ENCODE measurements at regions not wholly inside any gene's neighbourhood (a gene's known extent, or its start where the extent isn't known, plus 50 kb on each side); places are given as distances from the start of the nearest gene placed in this dataset.

DNA sequence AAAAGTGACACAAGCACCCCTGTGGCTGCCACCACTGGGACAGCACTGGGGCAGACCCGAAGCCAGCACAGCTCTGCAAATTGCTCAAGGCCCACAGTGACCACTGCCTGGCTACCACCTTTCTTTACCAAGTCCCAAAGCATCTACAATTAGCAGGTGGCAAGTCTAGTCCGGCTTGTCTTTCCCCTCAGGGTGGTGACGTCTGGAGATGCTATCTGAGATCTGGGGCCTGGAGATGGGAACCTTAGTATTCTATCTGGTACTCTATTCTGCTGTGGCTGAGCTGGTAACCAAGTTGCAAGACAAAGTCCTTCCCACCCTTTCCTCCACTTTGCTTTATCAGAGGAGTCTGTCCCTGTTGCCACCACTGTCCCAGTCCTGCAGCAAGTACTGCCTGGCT, 1010.1 kb upstream of the FLRT2 start:
- Histone ChIP-seq H3K36me3 (no peaks in the 10 kb centered on the region), H3K4me1 (no peaks in the 10 kb centered on the region), H3K27me3 (no peaks in the 10 kb centered on the region), H3K4me3 (no peak overlapping the region), H3K27ac (no peak overlapping the region), H3K9me3 (no peaks in the 10 kb centered on the region)
- 75 to 81% methylated on average over 3 of the region's 3 CpGs for WGBS, 2 donors
- intact Hi-C loops (cut with DNase I) = no loop called here
- no peak for TF ChIP-seq EP300 (IDR thresholded peaks at IDR 0.05)
- TF ChIP-seq, protein P1, sequence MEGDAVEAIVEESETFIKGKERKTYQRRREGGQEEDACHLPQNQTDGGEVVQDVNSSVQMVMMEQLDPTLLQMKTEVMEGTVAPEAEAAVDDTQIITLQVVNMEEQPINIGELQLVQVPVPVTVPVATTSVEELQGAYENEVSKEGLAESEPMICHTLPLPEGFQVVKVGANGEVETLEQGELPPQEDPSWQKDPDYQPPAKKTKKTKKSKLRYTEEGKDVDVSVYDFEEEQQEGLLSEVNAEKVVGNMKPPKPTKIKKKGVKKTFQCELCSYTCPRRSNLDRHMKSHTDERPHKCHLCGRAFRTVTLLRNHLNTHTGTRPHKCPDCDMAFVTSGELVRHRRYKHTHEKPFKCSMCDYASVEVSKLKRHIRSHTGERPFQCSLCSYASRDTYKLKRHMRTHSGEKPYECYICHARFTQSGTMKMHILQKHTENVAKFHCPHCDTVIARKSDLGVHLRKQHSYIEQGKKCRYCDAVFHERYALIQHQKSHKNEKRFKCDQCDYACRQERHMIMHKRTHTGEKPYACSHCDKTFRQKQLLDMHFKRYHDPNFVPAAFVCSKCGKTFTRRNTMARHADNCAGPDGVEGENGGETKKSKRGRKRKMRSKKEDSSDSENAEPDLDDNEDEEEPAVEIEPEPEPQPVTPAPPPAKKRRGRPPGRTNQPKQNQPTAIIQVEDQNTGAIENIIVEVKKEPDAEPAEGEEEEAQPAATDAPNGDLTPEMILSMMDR (IDR thresholded peaks at IDR 0.05) = no peak
- TF ChIP-seq POLR2A (IDR thresholded peaks at IDR 0.05) = no peak
- no peak for TF ChIP-seq POLR2AphosphoS5 (IDR thresholded peaks at IDR 0.05)
- DNase-seq = no peak

DNA sequence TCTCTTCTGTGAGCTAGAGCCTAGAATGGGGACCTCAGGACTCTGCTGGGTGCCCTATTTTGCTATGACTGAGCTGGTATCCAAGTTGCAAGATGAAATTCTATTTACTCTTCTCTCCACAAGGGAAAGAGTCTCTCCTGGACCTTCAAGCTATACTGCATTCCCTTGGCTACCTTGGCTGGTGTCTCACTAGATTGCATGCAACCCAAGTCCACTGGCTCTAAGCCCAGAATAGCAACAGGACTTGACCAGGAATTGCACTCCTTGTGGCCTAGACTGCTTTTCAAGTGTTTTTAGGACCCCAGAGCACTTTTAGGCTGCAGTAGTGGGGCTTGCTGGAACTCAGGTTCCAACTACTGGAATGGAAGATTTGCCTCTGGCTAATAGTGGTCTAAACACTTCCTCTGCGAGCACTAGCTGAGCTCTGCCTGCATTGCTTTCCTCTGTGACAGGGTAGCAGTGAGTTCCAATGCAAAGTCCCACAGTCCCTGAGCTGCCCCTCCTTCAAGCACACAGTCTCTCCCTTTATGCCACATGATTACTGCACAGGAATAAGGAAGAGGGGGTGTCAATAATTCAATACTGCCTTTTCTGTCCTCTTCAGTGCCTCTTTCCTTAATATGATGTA, 1009.1 kb upstream of the FLRT2 start:
- Histone ChIP-seq H3K27ac (no peak overlapping the region), H3K9me3 (no peaks in the 10 kb centered on the region), H3K36me3 (no peaks in the 10 kb centered on the region), H3K4me1 (no peaks in the 10 kb centered on the region), H3K4me3 (no peak overlapping the region), H3K27me3 (no peaks in the 10 kb centered on the region)
- WGBS, 2 donors = 76 to 89% methylated on average over 1 of the region's 1 CpG
- no peak for DNase-seq
- intact Hi-C loops (cut with DNase I) = no loop called here
- no peak for TF ChIP-seq POLR2A (IDR thresholded peaks at IDR 0.05)
- TF ChIP-seq, protein P1 (IDR thresholded peaks at IDR 0.05) = no peak
- TF ChIP-seq POLR2AphosphoS5 (IDR thresholded peaks at IDR 0.05) = no peak
- TF ChIP-seq EP300 (IDR thresholded peaks at IDR 0.05) = no peak

DNA sequence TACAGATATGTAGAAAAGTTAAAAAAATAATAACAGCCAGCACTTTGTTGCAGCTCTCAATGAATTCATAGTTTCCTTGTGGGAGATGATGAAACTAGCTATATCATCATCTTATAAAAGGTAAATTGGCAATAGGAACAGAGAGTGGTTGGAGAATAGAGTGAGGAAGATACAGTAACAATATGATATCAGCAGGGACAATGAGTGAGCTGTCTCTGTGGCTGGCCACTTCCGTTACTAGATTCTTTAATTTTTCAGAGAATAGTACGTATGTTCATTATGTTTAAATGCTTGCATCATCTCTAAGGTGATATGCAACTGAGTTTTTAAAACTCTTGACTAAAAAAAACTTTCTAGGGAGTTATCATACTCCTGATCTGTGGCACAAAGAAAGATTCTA, 1006.2 kb upstream of the FLRT2 start:
- no peak for DNase-seq
- H3K9me3 ChIP-seq = peaks cover 0 to 3% (median 0%) of the 10 kb centered on the region in 4 donors
- H3K27me3 ChIP-seq = no peaks in the 10 kb centered on the region
- no peaks in the 10 kb centered on the region for H3K36me3 ChIP-seq
- TF ChIP-seq POLR2A (IDR thresholded peaks at IDR 0.05) (no peak), POLR2AphosphoS5 (IDR thresholded peaks at IDR 0.05) (no peak), EP300 (IDR thresholded peaks at IDR 0.05) (no peak)
- TF ChIP-seq, protein P1 (IDR thresholded peaks at IDR 0.05) = no peak
- WGBS, 2 donors = 87 to 88% methylated on average over 2 of the region's 2 CpGs
- no peak overlapping the region for H3K4me3 ChIP-seq
- H3K27ac ChIP-seq = no peak overlapping the region
- H3K4me1 ChIP-seq = no peaks in the 10 kb centered on the region
- intact Hi-C loops (cut with DNase I) = no loop called here

DNA sequence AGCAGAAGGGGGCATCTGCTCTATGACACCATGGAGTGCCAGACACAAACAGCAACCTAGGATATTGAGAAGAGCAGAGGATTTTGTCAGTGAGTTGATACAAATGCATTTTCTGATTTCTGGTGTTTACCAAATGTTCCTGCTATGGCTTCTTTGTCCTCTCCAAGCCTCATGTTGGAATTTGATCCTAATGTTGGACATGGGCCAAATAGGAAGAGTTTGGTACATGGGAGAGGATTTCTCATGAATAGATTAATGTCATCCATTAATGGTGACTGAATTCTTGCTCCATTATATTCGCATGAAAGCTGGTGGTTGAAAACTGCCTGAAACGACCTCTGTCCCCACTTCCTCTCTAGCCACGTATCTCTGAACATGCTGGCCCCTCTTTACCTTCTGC, 1002.2 kb upstream of the FLRT2 start:
- intact Hi-C loops (cut with DNase I) = no loop called here
- H3K4me3 ChIP-seq = no peak overlapping the region
- H3K27ac ChIP-seq = no peak overlapping the region
- no peaks in the 10 kb centered on the region for H3K36me3 ChIP-seq
- WGBS, 2 donors = 46 to 60% methylated on average over 3 of the region's 3 CpGs
- no peaks in the 10 kb centered on the region for H3K27me3 ChIP-seq
- peaks cover 0 to 3% (median 0%) of the 10 kb centered on the region in 4 donors for H3K9me3 ChIP-seq
- no peaks in the 10 kb centered on the region for H3K4me1 ChIP-seq
- TF ChIP-seq EP300 (IDR thresholded peaks at IDR 0.05) = no peak
- TF ChIP-seq POLR2AphosphoS5 (IDR thresholded peaks at IDR 0.05) = no peak
- TF ChIP-seq, protein P1 (IDR thresholded peaks at IDR 0.05) = no peak
- no peak for TF ChIP-seq POLR2A (IDR thresholded peaks at IDR 0.05)
- DNase-seq = no peak

DNA sequence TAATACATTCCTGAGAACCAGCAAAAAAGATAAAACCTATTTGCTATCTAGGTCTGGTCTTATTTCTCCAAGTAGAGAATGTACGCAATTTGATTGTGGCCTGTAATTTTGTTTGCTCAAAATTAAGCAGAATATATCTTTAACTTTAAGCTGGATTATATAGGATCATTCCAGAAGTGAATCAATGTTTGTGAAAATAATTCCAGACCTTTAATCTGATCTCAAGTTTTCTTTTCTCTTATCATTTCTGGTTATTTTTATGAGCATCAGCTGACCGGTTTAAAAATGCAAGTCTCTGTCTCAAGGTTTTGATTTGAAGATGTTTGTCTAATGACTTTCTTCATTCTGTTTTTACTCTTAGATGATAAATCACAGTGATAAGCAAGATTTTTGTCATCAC, 997.9 kb upstream of the FLRT2 start:
- H3K36me3 ChIP-seq = no peaks in the 10 kb centered on the region
- no peaks in the 10 kb centered on the region for H3K4me1 ChIP-seq
- no peak overlapping the region for H3K27ac ChIP-seq
- 81 to 90% methylated on average over 2 of the region's 2 CpGs for WGBS, 2 donors
- TF ChIP-seq, protein P1 (IDR thresholded peaks at IDR 0.05) = no peak
- TF ChIP-seq POLR2A (IDR thresholded peaks at IDR 0.05) (no peak), EP300 (IDR thresholded peaks at IDR 0.05) (no peak), POLR2AphosphoS5 (IDR thresholded peaks at IDR 0.05) (no peak)
- H3K27me3 ChIP-seq = no peaks in the 10 kb centered on the region
- H3K9me3 ChIP-seq = peaks cover 0 to 3% (median 0%) of the 10 kb centered on the region in 4 donors
- no peak for DNase-seq
- no peak overlapping the region for H3K4me3 ChIP-seq
- intact Hi-C loops (cut with DNase I) = no loop called here

Data from sigmoid colon (tissue), 6 donors.